ENCODE measurements at regions not wholly inside any gene's neighbourhood (a gene's known extent, or its start where the extent isn't known, plus 50 kb on each side); places are given as distances from the start of the nearest gene placed in this dataset.

- intact Hi-C loops (cut with micrococcal nuclease): no loop called here
- TF ChIP-seq, protein P1, sequence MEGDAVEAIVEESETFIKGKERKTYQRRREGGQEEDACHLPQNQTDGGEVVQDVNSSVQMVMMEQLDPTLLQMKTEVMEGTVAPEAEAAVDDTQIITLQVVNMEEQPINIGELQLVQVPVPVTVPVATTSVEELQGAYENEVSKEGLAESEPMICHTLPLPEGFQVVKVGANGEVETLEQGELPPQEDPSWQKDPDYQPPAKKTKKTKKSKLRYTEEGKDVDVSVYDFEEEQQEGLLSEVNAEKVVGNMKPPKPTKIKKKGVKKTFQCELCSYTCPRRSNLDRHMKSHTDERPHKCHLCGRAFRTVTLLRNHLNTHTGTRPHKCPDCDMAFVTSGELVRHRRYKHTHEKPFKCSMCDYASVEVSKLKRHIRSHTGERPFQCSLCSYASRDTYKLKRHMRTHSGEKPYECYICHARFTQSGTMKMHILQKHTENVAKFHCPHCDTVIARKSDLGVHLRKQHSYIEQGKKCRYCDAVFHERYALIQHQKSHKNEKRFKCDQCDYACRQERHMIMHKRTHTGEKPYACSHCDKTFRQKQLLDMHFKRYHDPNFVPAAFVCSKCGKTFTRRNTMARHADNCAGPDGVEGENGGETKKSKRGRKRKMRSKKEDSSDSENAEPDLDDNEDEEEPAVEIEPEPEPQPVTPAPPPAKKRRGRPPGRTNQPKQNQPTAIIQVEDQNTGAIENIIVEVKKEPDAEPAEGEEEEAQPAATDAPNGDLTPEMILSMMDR (IDR thresholded peaks at IDR 0.05; ENCODE audit: borderline replicate concordance): no peak
- Histone ChIP-seq H3K4me1 (peaks cover 11% of the 10 kb centered on the region), H3K36me3 (no peaks in the 10 kb centered on the region), H3K27ac (replicated peaks) (no peak overlapping the region), H3K27me3 (ENCODE audit: low read depth) (no peaks in the 10 kb centered on the region), H3K4me3 (no peak overlapping the region), H3K9me3 (replicated peaks) (no peaks in the 10 kb centered on the region)
- no peak for DNase-seq
These were observed 79.6 kb upstream of the DCBLD2 start for GRCh38 chr3:98980915-98981596.

DNA sequence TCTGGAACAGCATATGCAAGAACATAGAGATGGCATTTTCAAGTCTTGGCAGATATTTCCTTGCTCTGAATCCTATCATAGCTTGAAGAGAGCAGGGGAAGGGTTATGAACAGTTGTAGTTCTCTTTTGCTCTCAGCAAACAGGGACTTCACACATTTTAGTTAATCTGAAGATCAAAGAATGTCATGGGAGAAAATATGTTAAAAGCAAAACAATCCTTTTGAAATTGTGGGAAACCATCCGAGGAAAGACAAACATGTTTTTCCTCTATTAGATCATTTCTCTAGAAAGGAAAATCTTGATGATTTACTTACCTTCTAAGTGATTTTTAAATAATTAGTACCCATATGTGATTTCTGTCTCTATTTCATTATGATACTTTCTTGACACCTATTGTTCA, 77.8 kb upstream of the DCBLD2 start:
- intact Hi-C loops (cut with micrococcal nuclease): no loop called here
- TF ChIP-seq, protein P1 (IDR thresholded peaks at IDR 0.05; ENCODE audit: borderline replicate concordance): no peak

GRCh38 chr3:98978068-98978811, 76.7 kb upstream of the DCBLD2 start:
- Histone ChIP-seq H3K36me3 (no peaks in the 10 kb centered on the region), H3K9me3 (replicated peaks) (no peaks in the 10 kb centered on the region), H3K4me1 (no peaks in the 10 kb centered on the region), H3K4me3 (no peak overlapping the region), H3K27ac (replicated peaks) (peak overlapping the region; percentile 38), H3K27me3 (ENCODE audit: low read depth) (no peaks in the 10 kb centered on the region)
- DNase-seq: no peak
- TF ChIP-seq, protein P1 (IDR thresholded peaks at IDR 0.05; ENCODE audit: borderline replicate concordance): no peak
- intact Hi-C loops (cut with micrococcal nuclease): no loop called here

More for the DNA sequence above, 77.8 kb upstream of the DCBLD2 start:
- H3K9me3 ChIP-seq (replicated peaks): no peaks in the 10 kb centered on the region
- H3K27ac ChIP-seq (replicated peaks): no peak overlapping the region
- H3K36me3 ChIP-seq: no peaks in the 10 kb centered on the region
- DNase-seq: no peak
- no peaks in the 10 kb centered on the region for H3K27me3 ChIP-seq (ENCODE audit: low read depth)
- H3K4me3 ChIP-seq: no peak overlapping the region
- H3K4me1 ChIP-seq: no peaks in the 10 kb centered on the region

DNA sequence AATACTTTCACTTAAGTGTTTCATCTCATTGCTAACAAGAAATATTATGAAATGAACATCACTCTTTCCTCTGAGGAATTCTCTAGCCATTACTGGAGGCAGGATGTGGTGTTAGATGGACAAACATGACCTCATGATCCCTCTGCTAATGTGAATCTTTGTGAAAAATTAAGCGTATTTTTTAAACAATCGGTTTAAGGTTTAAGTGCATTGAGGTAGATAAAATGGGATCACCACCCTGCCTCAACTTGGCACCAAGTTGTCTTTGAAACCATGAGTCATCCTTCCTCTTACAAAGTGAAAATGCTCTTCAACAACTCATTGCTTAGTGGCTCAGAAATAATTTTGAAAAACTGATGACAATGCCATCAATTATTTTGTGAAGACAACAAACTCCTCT, 76.0 kb upstream of the DCBLD2 start:
- Histone ChIP-seq H3K9me3 (replicated peaks) (no peaks in the 10 kb centered on the region), H3K4me1 (no peaks in the 10 kb centered on the region), H3K27ac (replicated peaks) (peak overlapping the region; percentile 38), H3K36me3 (no peaks in the 10 kb centered on the region), H3K4me3 (no peak overlapping the region), H3K27me3 (ENCODE audit: low read depth) (no peaks in the 10 kb centered on the region)
- TF ChIP-seq, protein P1 (IDR thresholded peaks at IDR 0.05; ENCODE audit: borderline replicate concordance): no peak
- no peak for DNase-seq
- intact Hi-C loops (cut with micrococcal nuclease): no loop called here

- no peaks in the 10 kb centered on the region for H3K4me1 ChIP-seq
- TF ChIP-seq, protein P1 (IDR thresholded peaks at IDR 0.05; ENCODE audit: borderline replicate concordance): no peak
- no peak overlapping the region for H3K27ac ChIP-seq (replicated peaks)
- intact Hi-C loops (cut with micrococcal nuclease): no loop called here
- no peak for DNase-seq
- no peaks in the 10 kb centered on the region for H3K9me3 ChIP-seq (replicated peaks)
- H3K36me3 ChIP-seq: no peaks in the 10 kb centered on the region
- H3K4me3 ChIP-seq: no peak overlapping the region
- no peaks in the 10 kb centered on the region for H3K27me3 ChIP-seq (ENCODE audit: low read depth)
These were observed 72.9 kb upstream of the DCBLD2 start for GRCh38 chr3:98974442-98974841.

Measured in left ventricle myocardium inferior (tissue), 1 donor.